Keratinocyte (primary cell): ENCODE measurements at regions not wholly inside any gene's neighbourhood (a gene's known extent, or its start where the extent isn't known, plus 50 kb on each side); places are given as distances from the start of the nearest gene placed in this dataset.

Experiments
- DNase-seq: peaks from one replicate; pipeline ENCODE4 v3.0.0-alpha.2; 2011; ENCODE audit warnings: low read depth, missing footprints, low spot score
- FAIRE-seq: peaks from 2 replicates; lab custom pipeline; 2011; peaks lifted over from hg19 to GRCh38; lab: Jason Lieb, UNC
- H2AFZ ChIP-seq: 2 replicates; pipeline ENCODE4 v1.6.0; 2012; ENCODE audit warnings: low read length, control low read depth, inconsistent platforms; ENCODE audit not compliant: control insufficient read depth
- H3K27ac ChIP-seq: 2 replicates; pipeline ENCODE4 v1.5.1; 2011; ENCODE audit warnings: low read length; ENCODE audit not compliant: control insufficient read depth, insufficient read depth
- H3K27me3 ChIP-seq: 3 replicates; pipeline ENCODE4 v1.6.0; 2011; ENCODE audit warnings: low read length; ENCODE audit not compliant: control insufficient read depth, insufficient read depth; ENCODE audit errors: extremely low read depth
- H3K36me3 ChIP-seq, 2 experiments: 2 replicates in 1 of 2; 3 replicates in 1 of 2; pipeline ENCODE4 v1.5.1; 2011; ENCODE audit warnings: low read length in 2 of 2, mild to moderate bottlenecking in 1 of 2; ENCODE audit not compliant: control insufficient read depth in 2 of 2, insufficient read depth in 2 of 2; ENCODE audit errors: extremely low read depth in 1 of 2
- H3K4me1 ChIP-seq: 3 replicates; pipeline ENCODE4 v1.5.1; 2011; ENCODE audit warnings: low read length; ENCODE audit not compliant: control insufficient read depth, insufficient read depth; ENCODE audit errors: extremely low read depth
- H3K4me2 ChIP-seq: 3 replicates; pipeline ENCODE4 v1.6.0; 2011; ENCODE audit warnings: low read depth, low read length; ENCODE audit not compliant: control insufficient read depth, insufficient read depth; ENCODE audit errors: extremely low read depth
- H3K4me3 ChIP-seq, 3 experiments: fragments of 200-600 bp in 1 of 3; sonication (generic) in 1 of 3; 2 replicates in 2 of 3; 3 replicates in 1 of 3; pipeline ENCODE4 v1.5.1; 2011 to 2016; ENCODE audit warnings: low read length in 3 of 3, mild to moderate bottlenecking in 3 of 3, control low read depth in 2 of 3, inconsistent platforms in 1 of 3, low read depth in 1 of 3, mixed read lengths in 1 of 3, mixed run types in 1 of 3, moderate library complexity in 1 of 3; ENCODE audit not compliant: control insufficient read depth in 2 of 3, insufficient read depth in 2 of 3; ENCODE audit errors: extremely low read depth in 1 of 3
- H3K79me2 ChIP-seq: 2 replicates; pipeline ENCODE4 v1.6.0; 2012; ENCODE audit warnings: low read length; ENCODE audit not compliant: control insufficient read depth, insufficient read depth
- H3K9ac ChIP-seq: 3 replicates; pipeline ENCODE4 v1.6.0; 2011; ENCODE audit warnings: low read length; ENCODE audit not compliant: control insufficient read depth, insufficient read depth; ENCODE audit errors: extremely low read depth
- H3K9me1 ChIP-seq: 3 replicates; pipeline ENCODE4 v1.6.0; 2011; ENCODE audit warnings: low read length; ENCODE audit not compliant: control insufficient read depth, insufficient read depth; ENCODE audit errors: extremely low read depth
- H3K9me3 ChIP-seq: 2 replicates; pipeline ENCODE4 v1.5.1; 2012; ENCODE audit warnings: low read depth, low read length; ENCODE audit not compliant: control insufficient read depth
- H4K20me1 ChIP-seq: 3 replicates; pipeline ENCODE4 v1.6.0; 2011; ENCODE audit warnings: low read length; ENCODE audit not compliant: control insufficient read depth, insufficient read depth; ENCODE audit errors: extremely low read depth
- EZH2 ChIP-seq: IDR thresholded peaks from one replicate; pipeline ENCODE4 v1.6.1; 2012; ENCODE audit warnings: inconsistent platforms, mild to moderate bottlenecking, low read length, moderate library complexity
- dilution Hi-C: fragments of 300-500 bp; cut with MboI; formaldehyde crosslinking; loops from one replicate; pipeline ENCODE4 v1.7.0; 2020; ENCODE audit warnings: low sequenced_read_pairs; ENCODE audit not compliant: extremely low pct_ligation_motif_present
- TF ChIP-seq, protein P1 (sequence below), 3 experiments: IDR thresholded peaks in 1 of 3; conservative IDR thresholded peaks in 1 of 3; optimal IDR thresholded peaks in 1 of 3; 2 replicates in 2 of 3; 3 replicates in 1 of 3; pipeline versions ENCODE3 to v1.5.1; 2011; ENCODE audit warnings: low read length in 3 of 3, mild to moderate bottlenecking in 3 of 3, moderate library complexity in 2 of 3, control low read depth in 1 of 3, inconsistent platforms in 1 of 3; ENCODE audit not compliant: insufficient read depth in 2 of 3; ENCODE audit errors: extremely low read depth in 1 of 3

GRCh38 chr2:186036862-186037449, 298.4 kb downstream of the FSIP2 start:
- dilution Hi-C loops = no loop called here
- H3K4me3 ChIP-seq = no peak overlapping the region
- TF ChIP-seq, protein P1, sequence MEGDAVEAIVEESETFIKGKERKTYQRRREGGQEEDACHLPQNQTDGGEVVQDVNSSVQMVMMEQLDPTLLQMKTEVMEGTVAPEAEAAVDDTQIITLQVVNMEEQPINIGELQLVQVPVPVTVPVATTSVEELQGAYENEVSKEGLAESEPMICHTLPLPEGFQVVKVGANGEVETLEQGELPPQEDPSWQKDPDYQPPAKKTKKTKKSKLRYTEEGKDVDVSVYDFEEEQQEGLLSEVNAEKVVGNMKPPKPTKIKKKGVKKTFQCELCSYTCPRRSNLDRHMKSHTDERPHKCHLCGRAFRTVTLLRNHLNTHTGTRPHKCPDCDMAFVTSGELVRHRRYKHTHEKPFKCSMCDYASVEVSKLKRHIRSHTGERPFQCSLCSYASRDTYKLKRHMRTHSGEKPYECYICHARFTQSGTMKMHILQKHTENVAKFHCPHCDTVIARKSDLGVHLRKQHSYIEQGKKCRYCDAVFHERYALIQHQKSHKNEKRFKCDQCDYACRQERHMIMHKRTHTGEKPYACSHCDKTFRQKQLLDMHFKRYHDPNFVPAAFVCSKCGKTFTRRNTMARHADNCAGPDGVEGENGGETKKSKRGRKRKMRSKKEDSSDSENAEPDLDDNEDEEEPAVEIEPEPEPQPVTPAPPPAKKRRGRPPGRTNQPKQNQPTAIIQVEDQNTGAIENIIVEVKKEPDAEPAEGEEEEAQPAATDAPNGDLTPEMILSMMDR (optimal IDR thresholded peaks at IDR 0.05 in 1 of 3, IDR thresholded peaks at IDR 0.05 in 1 of 3, conservative IDR thresholded peaks at IDR 0.05 in 1 of 3; ENCODE audit: extremely low read depth in 1 of 3, insufficient read depth in 2 of 3, low read length in 3 of 3) = no peak
- no peak for TF ChIP-seq EZH2

GRCh38 chr2:186042207-186043028, 303.8 kb downstream of the FSIP2 start:
- Histone ChIP-seq H3K27ac (no peak overlapping the region), H3K36me3 (no peaks in the 10 kb centered on the region), H3K27me3 (no peaks in the 10 kb centered on the region), H3K9me1 (no peaks in the 10 kb centered on the region), H3K4me1 (no peaks in the 10 kb centered on the region), H3K4me3 (no peak overlapping the region), H2AFZ (no peak overlapping the region), H3K4me2 (no peak overlapping the region), H3K9ac (no peak overlapping the region), H4K20me1 (no peaks in the 10 kb centered on the region), H3K79me2 (no peaks in the 10 kb centered on the region), H3K9me3 (no peaks in the 10 kb centered on the region)
- TF ChIP-seq, protein P1 (optimal IDR thresholded peaks at IDR 0.05 in 1 of 3, IDR thresholded peaks at IDR 0.05 in 1 of 3, conservative IDR thresholded peaks at IDR 0.05 in 1 of 3; ENCODE audit: extremely low read depth in 1 of 3, insufficient read depth in 2 of 3, low read length in 3 of 3) = no peak
- TF ChIP-seq EZH2 = no peak
- FAIRE-seq = no peak
- dilution Hi-C loops = no loop called here
- DNase-seq = no peak

More at GRCh38 chr2:186036862-186037449, 298.4 kb downstream of the FSIP2 start:
- DNase-seq (no peak), FAIRE-seq (no peak)
- Histone ChIP-seq H3K79me2 (no peaks in the 10 kb centered on the region), H3K36me3 (no peaks in the 10 kb centered on the region), H3K9me1 (no peaks in the 10 kb centered on the region), H3K4me2 (no peak overlapping the region), H3K9me3 (no peaks in the 10 kb centered on the region), H2AFZ (no peak overlapping the region), H3K27me3 (no peaks in the 10 kb centered on the region), H3K4me1 (no peaks in the 10 kb centered on the region), H3K9ac (no peak overlapping the region), H4K20me1 (no peaks in the 10 kb centered on the region), H3K27ac (no peak overlapping the region)
